ENCODE measurements at regions not wholly inside any gene's neighbourhood (a gene's known extent, or its start where the extent isn't known, plus 50 kb on each side); places are given as distances from the start of the nearest gene placed in this dataset.

DNA sequence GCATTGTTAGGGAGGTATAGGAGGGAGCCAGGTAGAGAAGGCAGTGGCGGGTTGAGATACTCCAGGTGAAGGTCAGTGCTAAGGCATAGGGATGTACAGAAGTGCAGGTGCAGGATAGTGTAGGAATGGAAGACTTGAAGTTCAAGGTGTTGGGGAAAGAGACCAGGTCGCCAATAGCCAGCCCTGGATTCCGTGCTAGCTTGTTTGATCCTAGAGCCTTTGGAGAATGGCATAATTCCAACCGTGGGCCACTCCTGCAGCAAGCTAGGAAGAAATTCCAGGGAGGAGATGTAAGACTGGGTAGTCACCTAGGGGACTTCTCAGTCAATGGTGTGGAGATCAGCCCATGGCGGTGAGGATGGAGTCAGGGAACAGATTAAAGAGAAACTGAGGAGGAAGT, 272.7 kb downstream of the RPS24 start (continued):
- TF ChIP-seq, protein P1, sequence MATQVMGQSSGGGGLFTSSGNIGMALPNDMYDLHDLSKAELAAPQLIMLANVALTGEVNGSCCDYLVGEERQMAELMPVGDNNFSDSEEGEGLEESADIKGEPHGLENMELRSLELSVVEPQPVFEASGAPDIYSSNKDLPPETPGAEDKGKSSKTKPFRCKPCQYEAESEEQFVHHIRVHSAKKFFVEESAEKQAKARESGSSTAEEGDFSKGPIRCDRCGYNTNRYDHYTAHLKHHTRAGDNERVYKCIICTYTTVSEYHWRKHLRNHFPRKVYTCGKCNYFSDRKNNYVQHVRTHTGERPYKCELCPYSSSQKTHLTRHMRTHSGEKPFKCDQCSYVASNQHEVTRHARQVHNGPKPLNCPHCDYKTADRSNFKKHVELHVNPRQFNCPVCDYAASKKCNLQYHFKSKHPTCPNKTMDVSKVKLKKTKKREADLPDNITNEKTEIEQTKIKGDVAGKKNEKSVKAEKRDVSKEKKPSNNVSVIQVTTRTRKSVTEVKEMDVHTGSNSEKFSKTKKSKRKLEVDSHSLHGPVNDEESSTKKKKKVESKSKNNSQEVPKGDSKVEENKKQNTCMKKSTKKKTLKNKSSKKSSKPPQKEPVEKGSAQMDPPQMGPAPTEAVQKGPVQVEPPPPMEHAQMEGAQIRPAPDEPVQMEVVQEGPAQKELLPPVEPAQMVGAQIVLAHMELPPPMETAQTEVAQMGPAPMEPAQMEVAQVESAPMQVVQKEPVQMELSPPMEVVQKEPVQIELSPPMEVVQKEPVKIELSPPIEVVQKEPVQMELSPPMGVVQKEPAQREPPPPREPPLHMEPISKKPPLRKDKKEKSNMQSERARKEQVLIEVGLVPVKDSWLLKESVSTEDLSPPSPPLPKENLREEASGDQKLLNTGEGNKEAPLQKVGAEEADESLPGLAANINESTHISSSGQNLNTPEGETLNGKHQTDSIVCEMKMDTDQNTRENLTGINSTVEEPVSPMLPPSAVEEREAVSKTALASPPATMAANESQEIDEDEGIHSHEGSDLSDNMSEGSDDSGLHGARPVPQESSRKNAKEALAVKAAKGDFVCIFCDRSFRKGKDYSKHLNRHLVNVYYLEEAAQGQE (IDR thresholded peaks at IDR 0.05; ENCODE audit: low read depth) = no peak
- TF ChIP-seq ELF1 (IDR thresholded peaks at IDR 0.05; ENCODE audit: borderline replicate concordance, low read depth) = no peak

DNA sequence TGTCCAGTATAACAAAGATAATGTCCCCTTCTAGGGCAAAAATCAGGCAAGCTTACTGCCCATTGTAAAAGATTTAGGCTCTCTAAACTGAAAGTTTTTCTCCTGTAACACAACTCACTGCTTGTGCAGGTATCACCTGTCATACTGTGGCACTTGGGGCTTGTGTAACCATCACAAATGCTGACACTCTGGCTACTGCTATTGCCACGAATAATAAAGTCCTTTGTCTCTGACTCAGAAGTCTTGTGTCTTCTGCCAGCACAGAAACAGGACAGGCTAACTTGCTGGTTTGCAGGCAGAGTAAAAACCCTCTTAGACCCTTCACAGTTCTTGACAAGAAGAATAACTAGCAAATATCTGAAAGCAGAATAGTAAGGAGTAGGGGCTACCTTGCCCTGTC, 273.9 kb downstream of the RPS24 start:
- intact Hi-C loops (cut with micrococcal nuclease) = no loop called here
- Histone ChIP-seq H2AFZ (ENCODE audit: low read depth, low read length, poor library complexity, severe bottlenecking) (no peak overlapping the region), H3K9me3 (ENCODE audit: control insufficient read depth in 1 of 2, insufficient read depth in 1 of 2, low read depth in 1 of 2, low read length in 2 of 2) (no peaks in the 10 kb centered on the region), H4K20me1 (ENCODE audit: insufficient read depth) (no peaks in the 10 kb centered on the region), H3K4me1 (ENCODE audit: control insufficient read depth in 1 of 2, insufficient read depth in 2 of 2, low read length in 2 of 2) (peaks cover 5 to 9% of the 10 kb centered on the region in 2 experiments), H3K27me3 (ENCODE audit: insufficient read depth, low read length) (peaks cover 15% of the 10 kb centered on the region; the same call in 1 of the 2 replicates), H3K27ac (ENCODE audit: low read depth, low read length) (no peak overlapping the region), H3K9me2 (ENCODE audit: insufficient read depth) (no peaks in the 10 kb centered on the region), H3K9ac (ENCODE audit: low read length) (no peak overlapping the region), H3K36me3 (ENCODE audit: control insufficient read depth in 1 of 2, insufficient read depth in 2 of 2, low read length in 2 of 2) (no peaks in the 10 kb centered on the region), H3K79me2 (ENCODE audit: insufficient read depth, low read length) (no peaks in the 10 kb centered on the region), H3K4me3 (replicated peaks in 1 of 2; ENCODE audit: low read depth in 1 of 2, low read length in 2 of 2) (no peak overlapping the region), H3K4me2 (ENCODE audit: low read length) (no peak overlapping the region)
- BruUV-seq (replicated peaks) = no TSS peak
- RAD21 ChIA-PET (ENCODE audit: low non-redundant PET in 1 of 2, low total read pairs in 2 of 2, uncharacterized antibody in 2 of 2, unreplicated experiment in 2 of 2) = no interaction called here
- DNase-seq (ENCODE audit: low read depth, low spot score) = no peak
- TF ChIP-seq POLR2A (IDR thresholded peaks at IDR 0.05; ENCODE audit: borderline replicate concordance, extremely low read depth, insufficient read depth, insufficient read length) (no peak), POLR2AphosphoS5 (IDR thresholded peaks at IDR 0.05; ENCODE audit: low read depth, low read length) (no peak), TCF7L2 (IDR thresholded peaks at IDR 0.05; ENCODE audit: borderline replicate concordance, extremely low read depth, insufficient read depth, insufficient read length) (no peak), ZNF274 (IDR thresholded peaks at IDR 0.05; ENCODE audit: low read depth, low read length) (no peak), JUND (IDR thresholded peaks at IDR 0.05) (no peak), SRF (IDR thresholded peaks at IDR 0.05; ENCODE audit: low read depth) (no peak), ELF1 (IDR thresholded peaks at IDR 0.05; ENCODE audit: borderline replicate concordance, low read depth) (no peak), YY1 (IDR thresholded peaks at IDR 0.05; ENCODE audit: extremely low read depth, insufficient replicate concordance, low read depth, low read length) (no peak), ZFX (IDR thresholded peaks at IDR 0.05) (no peak)
- TF ChIP-seq, protein P2, sequence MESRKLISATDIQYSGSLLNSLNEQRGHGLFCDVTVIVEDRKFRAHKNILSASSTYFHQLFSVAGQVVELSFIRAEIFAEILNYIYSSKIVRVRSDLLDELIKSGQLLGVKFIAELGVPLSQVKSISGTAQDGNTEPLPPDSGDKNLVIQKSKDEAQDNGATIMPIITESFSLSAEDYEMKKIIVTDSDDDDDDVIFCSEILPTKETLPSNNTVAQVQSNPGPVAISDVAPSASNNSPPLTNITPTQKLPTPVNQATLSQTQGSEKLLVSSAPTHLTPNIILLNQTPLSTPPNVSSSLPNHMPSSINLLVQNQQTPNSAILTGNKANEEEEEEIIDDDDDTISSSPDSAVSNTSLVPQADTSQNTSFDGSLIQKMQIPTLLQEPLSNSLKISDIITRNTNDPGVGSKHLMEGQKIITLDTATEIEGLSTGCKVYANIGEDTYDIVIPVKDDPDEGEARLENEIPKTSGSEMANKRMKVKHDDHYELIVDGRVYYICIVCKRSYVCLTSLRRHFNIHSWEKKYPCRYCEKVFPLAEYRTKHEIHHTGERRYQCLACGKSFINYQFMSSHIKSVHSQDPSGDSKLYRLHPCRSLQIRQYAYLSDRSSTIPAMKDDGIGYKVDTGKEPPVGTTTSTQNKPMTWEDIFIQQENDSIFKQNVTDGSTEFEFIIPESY (IDR thresholded peaks at IDR 0.05; ENCODE audit: extremely low read depth, insufficient replicate concordance, low read length) = no peak
- TF ChIP-seq, protein P3, sequence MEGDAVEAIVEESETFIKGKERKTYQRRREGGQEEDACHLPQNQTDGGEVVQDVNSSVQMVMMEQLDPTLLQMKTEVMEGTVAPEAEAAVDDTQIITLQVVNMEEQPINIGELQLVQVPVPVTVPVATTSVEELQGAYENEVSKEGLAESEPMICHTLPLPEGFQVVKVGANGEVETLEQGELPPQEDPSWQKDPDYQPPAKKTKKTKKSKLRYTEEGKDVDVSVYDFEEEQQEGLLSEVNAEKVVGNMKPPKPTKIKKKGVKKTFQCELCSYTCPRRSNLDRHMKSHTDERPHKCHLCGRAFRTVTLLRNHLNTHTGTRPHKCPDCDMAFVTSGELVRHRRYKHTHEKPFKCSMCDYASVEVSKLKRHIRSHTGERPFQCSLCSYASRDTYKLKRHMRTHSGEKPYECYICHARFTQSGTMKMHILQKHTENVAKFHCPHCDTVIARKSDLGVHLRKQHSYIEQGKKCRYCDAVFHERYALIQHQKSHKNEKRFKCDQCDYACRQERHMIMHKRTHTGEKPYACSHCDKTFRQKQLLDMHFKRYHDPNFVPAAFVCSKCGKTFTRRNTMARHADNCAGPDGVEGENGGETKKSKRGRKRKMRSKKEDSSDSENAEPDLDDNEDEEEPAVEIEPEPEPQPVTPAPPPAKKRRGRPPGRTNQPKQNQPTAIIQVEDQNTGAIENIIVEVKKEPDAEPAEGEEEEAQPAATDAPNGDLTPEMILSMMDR (IDR thresholded peaks at IDR 0.05 in 2 of 3, conservative IDR thresholded peaks at IDR 0.05 in 1 of 3; ENCODE audit: borderline replicate concordance in 1 of 3, insufficient read depth in 1 of 3, low read depth in 2 of 3, low read length in 2 of 3) = no peak
- CTCF ChIA-PET = no interaction called here
- POLR2A ChIA-PET = no interaction called here
- ATAC-seq = no peak

Measured in HCT116 (cell line).